CD4-positive, alpha-beta T cell treated with Interleukin-21 for 1 hour (primary cell): ENCODE measurements at regions not wholly inside any gene's neighbourhood (a gene's known extent, or its start where the extent isn't known, plus 50 kb on each side); places are given as distances from the start of the nearest gene placed in this dataset.

Source experiments
- DNase-seq: peaks from one replicate; pipeline ENCODE4 v3.0.0-alpha.2; 2020

- DNase-seq, result no peak
These were observed 54.4 kb downstream of the NIBAN1 start for GRCh38 chr1:184919892-184920291.

- DNase-seq, result no peak
These were observed 58.7 kb downstream of the NIBAN1 start for GRCh38 chr1:184915463-184916090.

GRCh38 chr1:184914149-184914548, 60.2 kb downstream of the NIBAN1 start:
- no peak for DNase-seq

- no peak for DNase-seq
These were observed 61.9 kb downstream of the NIBAN1 start for GRCh38 chr1:184912392-184912791.

- no peak for DNase-seq
These were observed 62.5 kb downstream of the NIBAN1 start for GRCh38 chr1:184911830-184912229.

- DNase-seq, result no peak
These were observed 63.1 kb downstream of the NIBAN1 start for GRCh38 chr1:184911103-184911745.

GRCh38 chr1:184910691-184911091, 63.6 kb downstream of the NIBAN1 start:
- DNase-seq, result no peak

GRCh38 chr1:184910005-184910404, 64.3 kb downstream of the NIBAN1 start:
- DNase-seq, result no peak

GRCh38 chr1:184909019-184909418, 65.3 kb downstream of the NIBAN1 start:
- DNase-seq, result no peak

GRCh38 chr1:184908506-184908905, 65.8 kb downstream of the NIBAN1 start:
- no peak for DNase-seq

- DNase-seq, result no peak
These were observed 66.8 kb downstream of the NIBAN1 start for GRCh38 chr1:184907500-184907899.

GRCh38 chr1:184906761-184907160, 67.5 kb downstream of the NIBAN1 start:
- no peak for DNase-seq

- no peak for DNase-seq
These were observed 68.5 kb downstream of the NIBAN1 start for GRCh38 chr1:184905601-184906322.

- no peak for DNase-seq
These were observed 71.1 kb downstream of the NIBAN1 start for GRCh38 chr1:184903111-184903692.

- no peak for DNase-seq
These were observed 73.8 kb downstream of the NIBAN1 start for GRCh38 chr1:184900507-184900906.

- DNase-seq, result no peak
These were observed 78.3 kb downstream of the NIBAN1 start for GRCh38 chr1:184896000-184896399.

- DNase-seq, result no peak
These were observed 79.2 kb downstream of the NIBAN1 start for GRCh38 chr1:184895086-184895485.

GRCh38 chr1:184893695-184894094, 80.6 kb downstream of the NIBAN1 start:
- no peak for DNase-seq

GRCh38 chr1:184892116-184892515, 82.2 kb downstream of the NIBAN1 start:
- peak; percentile 39 for DNase-seq

GRCh38 chr1:184891440-184891839, 82.9 kb downstream of the NIBAN1 start:
- peak; percentile 13 for DNase-seq

GRCh38 chr1:184890539-184890973, 83.8 kb downstream of the NIBAN1 start:
- peak; percentile 85 for DNase-seq

GRCh38 chr1:184889902-184890301, 84.4 kb downstream of the NIBAN1 start:
- DNase-seq, result peak; percentile 21

- DNase-seq, result no peak
These were observed 85.1 kb downstream of the NIBAN1 start for GRCh38 chr1:184889166-184889565.

GRCh38 chr1:184888505-184888904, 85.8 kb downstream of the NIBAN1 start:
- DNase-seq, result no peak
